Activated CD4-positive, alpha-beta T cell treated with anti-CD3 and anti-CD28 coated beads for 1 hour (primary cell): ENCODE measurements at regions not wholly inside any gene's neighbourhood (a gene's known extent, or its start where the extent isn't known, plus 50 kb on each side); places are given as distances from the start of the nearest gene placed in this dataset.
"Not testable (repeated sequence)": the region's sequence is repeated elsewhere in the genome, so short reads cannot be mapped to it uniquely, and the experiment has no call there.

Experiments used
- DNase-seq: peaks from one replicate; pipeline ENCODE4 v3.0.0-alpha.2; 2020

GRCh38 chr6:1445650-1446330 lies 56.4 kb downstream of the FOXF2 start:
- DNase-seq, result no peak

- DNase-seq, result no peak
Observed at GRCh38 chr6:1449896-1450295, 60.5 kb downstream of the FOXF2 start.

DNA sequence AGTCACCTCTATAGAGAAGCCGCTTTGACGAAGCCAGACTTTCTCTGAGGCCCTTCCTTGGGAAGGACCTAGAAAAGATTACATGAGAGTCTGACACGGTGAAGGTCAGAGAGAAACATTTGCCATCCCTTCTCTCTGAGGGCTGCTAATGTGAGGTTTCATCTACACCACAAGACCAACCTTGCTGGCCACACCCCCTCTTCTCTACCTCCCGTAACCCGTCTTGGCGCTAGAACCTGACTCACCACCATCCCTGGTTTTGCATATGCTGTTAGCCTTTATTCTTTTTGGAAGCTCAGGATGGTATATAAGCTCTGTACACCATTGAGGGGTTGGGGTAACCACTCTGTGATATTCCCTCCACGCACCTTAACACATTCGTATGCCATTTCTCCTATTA lies 63.6 kb downstream of the FOXF2 start:
- no peak for DNase-seq

GRCh38 chr6:1456816-1457215 lies 67.4 kb downstream of the FOXF2 start:
- not testable (repeated sequence) for DNase-seq

DNA sequence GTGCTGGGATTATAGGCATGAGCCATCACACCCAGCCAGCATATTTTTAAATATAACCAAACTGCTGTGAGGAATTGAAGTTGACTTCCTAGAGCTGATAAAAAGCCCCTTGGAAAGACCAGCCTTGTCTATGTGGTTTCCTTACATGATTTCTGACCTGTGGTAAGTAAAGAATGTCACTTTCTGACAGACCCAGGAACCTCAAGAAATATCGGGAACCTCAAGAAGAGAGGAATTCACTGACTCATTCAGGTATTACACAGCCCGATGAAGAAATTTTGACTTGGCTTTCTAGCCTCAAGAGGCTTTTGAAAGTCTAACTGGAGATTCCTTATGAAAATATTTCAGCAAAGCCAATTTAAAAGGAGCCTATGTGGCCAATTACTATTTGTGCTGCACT lies 71.8 kb downstream of the FOXF2 start:
- DNase-seq, result no peak

GRCh38 chr6:1461736-1462135 lies 72.4 kb downstream of the FOXF2 start:
- DNase-seq, result no peak

GRCh38 chr6:1463275-1463674 lies 73.9 kb downstream of the FOXF2 start:
- DNase-seq, result no peak

GRCh38 chr6:1463751-1464426 lies 74.5 kb downstream of the FOXF2 start:
- no peak for DNase-seq

- no peak for DNase-seq
Observed at GRCh38 chr6:1464781-1465370, 75.5 kb downstream of the FOXF2 start.

GRCh38 chr6:1468126-1468525 lies 78.8 kb downstream of the FOXF2 start:
- no peak for DNase-seq

- no peak for DNase-seq
Observed at GRCh38 chr6:1470040-1470439, 80.7 kb downstream of the FOXF2 start.

- DNase-seq, result no peak
Observed at GRCh38 chr6:1472643-1473042, 83.3 kb downstream of the FOXF2 start.

GRCh38 chr6:1473166-1473565 lies 83.8 kb downstream of the FOXF2 start:
- no peak for DNase-seq

- DNase-seq, result no peak
Observed at GRCh38 chr6:1473598-1473997, 84.2 kb downstream of the FOXF2 start.

- no peak for DNase-seq
Observed at GRCh38 chr6:1474205-1474604, 84.8 kb downstream of the FOXF2 start.

GRCh38 chr6:1475174-1475573 lies 85.8 kb downstream of the FOXF2 start:
- no peak for DNase-seq

GRCh38 chr6:1477432-1478090 lies 88.2 kb downstream of the FOXF2 start:
- DNase-seq, result no peak

GRCh38 chr6:1478163-1478826 lies 88.9 kb downstream of the FOXF2 start:
- DNase-seq, result not testable (repeated sequence)

DNA sequence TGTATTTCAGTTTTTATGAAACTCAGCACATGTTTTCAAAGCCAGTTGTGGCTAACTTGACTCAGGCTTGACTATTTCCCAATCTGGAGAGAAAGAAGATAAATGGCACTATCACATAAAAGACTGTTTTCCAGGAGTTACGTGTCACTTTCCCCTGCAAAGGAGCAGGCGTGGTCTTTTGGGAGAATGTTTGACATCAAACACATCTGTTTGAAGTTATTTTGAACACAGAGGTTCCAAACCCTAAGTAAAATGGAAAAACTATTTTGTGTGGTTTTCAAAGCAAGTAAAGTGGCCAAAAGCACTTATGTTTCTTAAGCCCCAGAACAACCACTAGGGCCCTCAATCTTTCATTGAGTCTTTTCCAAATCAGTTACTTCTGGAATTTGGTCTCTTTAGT lies 89.7 kb downstream of the FOXF2 start:
- DNase-seq, result no peak

DNA sequence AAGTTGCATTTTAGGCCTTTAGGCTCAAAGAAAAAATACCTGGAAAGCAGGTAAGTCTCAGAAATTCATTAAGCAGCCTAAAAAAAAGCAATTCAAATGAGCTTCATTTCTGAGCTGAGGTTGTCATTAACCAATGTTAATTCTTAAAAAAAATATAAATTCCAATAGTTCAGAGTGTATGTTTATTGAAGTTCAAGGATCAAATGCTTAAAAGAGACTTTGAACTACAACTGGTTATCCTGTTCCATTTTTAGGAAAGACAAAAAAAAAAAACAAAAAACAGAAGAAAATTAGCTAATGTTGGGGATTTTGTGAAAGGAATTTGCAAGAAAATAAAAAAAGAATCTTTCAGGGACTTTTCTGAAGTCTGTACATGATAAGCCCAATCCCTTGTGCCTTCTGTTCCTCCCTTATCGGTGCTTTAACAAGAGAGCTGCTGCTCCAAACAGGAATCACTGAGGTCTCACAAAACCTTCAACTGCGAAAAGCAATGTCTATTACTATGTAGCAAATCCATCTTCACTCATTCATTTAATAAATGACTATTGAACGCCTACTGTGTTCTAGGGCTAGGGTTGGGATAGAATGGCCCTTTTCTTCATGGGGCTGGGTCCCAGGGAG lies 90.3 kb downstream of the FOXF2 start:
- no peak for DNase-seq

GRCh38 chr6:1481286-1481685 lies 91.9 kb downstream of the FOXF2 start:
- DNase-seq, result no peak

GRCh38 chr6:1482381-1483166 lies 93.2 kb downstream of the FOXF2 start:
- no peak for DNase-seq
